ENCODE measurements at regions not wholly inside any gene's neighbourhood (a gene's known extent, or its start where the extent isn't known, plus 50 kb on each side); places are given as distances from the start of the nearest gene placed in this dataset.

DNA sequence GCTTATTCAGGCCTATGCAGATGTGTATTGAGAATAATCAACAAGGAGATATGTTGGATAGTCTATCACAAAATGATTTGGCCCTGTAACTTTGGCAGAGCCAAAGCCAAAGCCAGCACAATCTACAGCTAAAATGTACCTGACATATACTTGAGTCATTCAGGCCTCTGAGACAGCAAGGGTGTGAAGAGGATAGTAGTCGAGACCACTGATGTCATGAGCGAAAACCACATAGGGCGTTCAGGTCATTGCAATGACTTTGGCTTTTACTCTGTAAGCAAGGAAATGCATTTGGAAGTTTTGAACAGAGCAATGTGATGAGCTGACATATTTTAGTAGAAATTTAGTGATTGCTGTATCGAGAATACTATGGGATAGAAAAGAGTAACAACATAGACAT, 579.6 kb downstream of the AMY1C start:
- TF ChIP-seq, protein P1, sequence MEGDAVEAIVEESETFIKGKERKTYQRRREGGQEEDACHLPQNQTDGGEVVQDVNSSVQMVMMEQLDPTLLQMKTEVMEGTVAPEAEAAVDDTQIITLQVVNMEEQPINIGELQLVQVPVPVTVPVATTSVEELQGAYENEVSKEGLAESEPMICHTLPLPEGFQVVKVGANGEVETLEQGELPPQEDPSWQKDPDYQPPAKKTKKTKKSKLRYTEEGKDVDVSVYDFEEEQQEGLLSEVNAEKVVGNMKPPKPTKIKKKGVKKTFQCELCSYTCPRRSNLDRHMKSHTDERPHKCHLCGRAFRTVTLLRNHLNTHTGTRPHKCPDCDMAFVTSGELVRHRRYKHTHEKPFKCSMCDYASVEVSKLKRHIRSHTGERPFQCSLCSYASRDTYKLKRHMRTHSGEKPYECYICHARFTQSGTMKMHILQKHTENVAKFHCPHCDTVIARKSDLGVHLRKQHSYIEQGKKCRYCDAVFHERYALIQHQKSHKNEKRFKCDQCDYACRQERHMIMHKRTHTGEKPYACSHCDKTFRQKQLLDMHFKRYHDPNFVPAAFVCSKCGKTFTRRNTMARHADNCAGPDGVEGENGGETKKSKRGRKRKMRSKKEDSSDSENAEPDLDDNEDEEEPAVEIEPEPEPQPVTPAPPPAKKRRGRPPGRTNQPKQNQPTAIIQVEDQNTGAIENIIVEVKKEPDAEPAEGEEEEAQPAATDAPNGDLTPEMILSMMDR (conservative IDR thresholded peaks at IDR 0.05; ENCODE audit: low read length) = no peak
- TF ChIP-seq EZH2phosphoT487 (IDR thresholded peaks at IDR 0.05; ENCODE audit: borderline replicate concordance, low read depth, low read length) = no peak

Data from OCI-LY7 (cell line).